ENCODE measurements at regions not wholly inside any gene's neighbourhood (a gene's known extent, or its start where the extent isn't known, plus 50 kb on each side); places are given as distances from the start of the nearest gene placed in this dataset.

DNA sequence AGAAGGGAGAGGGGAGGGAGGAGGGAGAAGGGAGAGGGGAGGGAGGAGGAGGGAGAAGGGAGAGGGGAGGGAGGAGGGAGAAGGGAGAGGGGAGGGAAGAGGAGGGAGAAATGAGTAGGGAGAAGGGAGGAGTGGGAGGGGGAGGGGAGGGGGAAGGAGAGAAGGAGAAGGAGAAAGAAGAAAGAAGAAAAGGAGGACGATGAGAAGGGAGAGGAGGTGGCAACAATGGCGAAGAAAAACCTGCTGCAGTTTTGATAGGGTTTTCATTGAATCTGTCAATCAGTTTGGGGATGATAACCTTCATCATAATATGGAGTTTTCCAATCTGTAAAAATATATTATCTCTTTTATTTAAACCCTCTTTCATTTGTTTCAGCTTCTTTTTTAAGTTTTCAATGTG is 185.2 kb downstream of the ADAM29 start:
- POLR2A ChIA-PET (ENCODE audit: low non-redundant PET): no interaction called here

GRCh38 chr4:175106301-175106700 is 188.1 kb downstream of the ADAM29 start:
- Histone ChIP-seq H3K9me3 (ENCODE audit: low read depth, low read length, poor library complexity, severe bottlenecking) (peaks cover 8% of the 10 kb centered on the region), H3K4me1 (ENCODE audit: insufficient read depth, low read length, poor library complexity, severe bottlenecking) (no peaks in the 10 kb centered on the region), H3K4me3 (ENCODE audit: low read depth, low read length, poor library complexity, severe bottlenecking) (no peak overlapping the region), H3K36me3 (ENCODE audit: insufficient read depth, low read length, poor library complexity, severe bottlenecking) (no peaks in the 10 kb centered on the region), H3K27me3 (replicated peaks; ENCODE audit: insufficient read depth, low read depth, low read length, poor library complexity) (no peaks in the 10 kb centered on the region), H3K27ac (ENCODE audit: low read depth, low read length, poor library complexity, severe bottlenecking) (no peak overlapping the region)
- TF ChIP-seq CTCF (conservative IDR thresholded peaks at IDR 0.05; ENCODE audit: low read depth, low read length) (no peak), EZH2 (IDR thresholded peaks at IDR 0.05; ENCODE audit: borderline replicate concordance, low read depth, low read length, poor library complexity, severe bottlenecking) (no peak)
- intact Hi-C loops (cut with micrococcal nuclease; ENCODE audit: unreplicated experiment): no loop called here
- DNase-seq (ENCODE audit: low spot score): peak; percentile 0
- ChIA-PET CTCF (no interaction called here), POLR2A (ENCODE audit: low non-redundant PET) (no interaction called here)
- no TSS peak for BruUV-seq (replicated peaks)

More for the DNA sequence above, 185.2 kb downstream of the ADAM29 start:
- Histone ChIP-seq H3K4me3 (ENCODE audit: low read depth, low read length, poor library complexity, severe bottlenecking) (no peak overlapping the region), H3K27me3 (replicated peaks; ENCODE audit: insufficient read depth, low read depth, low read length, poor library complexity) (no peaks in the 10 kb centered on the region), H3K4me1 (ENCODE audit: insufficient read depth, low read length, poor library complexity, severe bottlenecking) (no peaks in the 10 kb centered on the region), H3K9me3 (ENCODE audit: low read depth, low read length, poor library complexity, severe bottlenecking) (no peaks in the 10 kb centered on the region), H3K27ac (ENCODE audit: low read depth, low read length, poor library complexity, severe bottlenecking) (no peak overlapping the region), H3K36me3 (ENCODE audit: insufficient read depth, low read length, poor library complexity, severe bottlenecking) (no peaks in the 10 kb centered on the region)
- TF ChIP-seq EZH2 (IDR thresholded peaks at IDR 0.05; ENCODE audit: borderline replicate concordance, low read depth, low read length, poor library complexity, severe bottlenecking) (no peak), CTCF (conservative IDR thresholded peaks at IDR 0.05; ENCODE audit: low read depth, low read length) (no peak)
- no TSS peak for BruUV-seq (replicated peaks)
- no peak for DNase-seq (ENCODE audit: low spot score)
- CTCF ChIA-PET: no interaction called here
- intact Hi-C loops (cut with micrococcal nuclease; ENCODE audit: unreplicated experiment): no loop called here

- no peak for DNase-seq (ENCODE audit: low spot score)
- Histone ChIP-seq H3K9me3 (ENCODE audit: low read depth, low read length, poor library complexity, severe bottlenecking) (peaks cover 8% of the 10 kb centered on the region), H3K27me3 (replicated peaks; ENCODE audit: insufficient read depth, low read depth, low read length, poor library complexity) (no peaks in the 10 kb centered on the region), H3K4me3 (ENCODE audit: low read depth, low read length, poor library complexity, severe bottlenecking) (no peak overlapping the region), H3K27ac (ENCODE audit: low read depth, low read length, poor library complexity, severe bottlenecking) (no peak overlapping the region), H3K4me1 (ENCODE audit: insufficient read depth, low read length, poor library complexity, severe bottlenecking) (no peaks in the 10 kb centered on the region), H3K36me3 (ENCODE audit: insufficient read depth, low read length, poor library complexity, severe bottlenecking) (no peaks in the 10 kb centered on the region)
- intact Hi-C loops (cut with micrococcal nuclease; ENCODE audit: unreplicated experiment): no loop called here
- ChIA-PET CTCF (no interaction called here), POLR2A (ENCODE audit: low non-redundant PET) (no interaction called here)
- BruUV-seq (replicated peaks): no TSS peak
- no peak for TF ChIP-seq CTCF (conservative IDR thresholded peaks at IDR 0.05; ENCODE audit: low read depth, low read length)
- TF ChIP-seq EZH2 (IDR thresholded peaks at IDR 0.05; ENCODE audit: borderline replicate concordance, low read depth, low read length, poor library complexity, severe bottlenecking): no peak
These were observed 191.8 kb downstream of the ADAM29 start for GRCh38 chr4:175109933-175110332.
